Aorta (tissue), 5 donors: ENCODE measurements at regions not wholly inside any gene's neighbourhood (a gene's known extent, or its start where the extent isn't known, plus 50 kb on each side); places are given as distances from the start of the nearest gene placed in this dataset.

Source experiments
- ATAC-seq: fragments of 200-7000 bp; cut with Tn5 transposase; one replicate; pipeline ENCODE4 v1.9.1; 2022; ENCODE audit warnings: moderate library complexity; ENCODE audit not compliant: low FRiP score
- DNase-seq, 2 donors: peaks; one replicate each; pipeline ENCODE4 v3.0.0-alpha.2; 2020
- H3K27ac ChIP-seq, 2 donors: one replicate each; pipeline ENCODE4 v1.5.1; 2013; ENCODE audit warnings: low read length in 2 of 2, mild to moderate bottlenecking in 2 of 2, moderate library complexity in 2 of 2, control low read depth in 1 of 2, inconsistent platforms in 1 of 2, low read depth in 1 of 2
- H3K27me3 ChIP-seq, 2 donors: one replicate each; pipeline ENCODE4 v1.6.1; 2013; ENCODE audit warnings: control low read depth in 1 of 2, low read length in 1 of 2, mild to moderate bottlenecking in 1 of 2, moderate library complexity in 1 of 2; ENCODE audit not compliant: insufficient read depth in 2 of 2, control insufficient read depth in 1 of 2
- H3K36me3 ChIP-seq, 2 donors: one replicate each; pipeline ENCODE4 v1.6.1; 2013; ENCODE audit warnings: control low read depth in 1 of 2, low read length in 1 of 2, mild to moderate bottlenecking in 1 of 2; ENCODE audit not compliant: insufficient read depth in 2 of 2, control insufficient read depth in 1 of 2
- H3K4me1 ChIP-seq, 2 donors: one replicate each; pipeline ENCODE4 v1.6.1; 2013; ENCODE audit warnings: low read length in 2 of 2, control low read depth in 1 of 2, mild to moderate bottlenecking in 1 of 2, moderate library complexity in 1 of 2; ENCODE audit not compliant: insufficient read depth in 2 of 2, control insufficient read depth in 1 of 2
- H3K4me3 ChIP-seq, 2 donors: one replicate each; pipeline ENCODE4 v1.5.1; 2013; ENCODE audit warnings: low read length in 2 of 2, control low read depth in 1 of 2, mild to moderate bottlenecking in 1 of 2
- H3K9me3 ChIP-seq: one replicate; pipeline ENCODE4 v1.6.1; 2013; ENCODE audit warnings: mild to moderate bottlenecking, low read length; ENCODE audit not compliant: control insufficient read depth
- WGBS, 2 donors: extraction: QIAGEN DNeasy Blood & Tissue Kit; methylation state at CpG; one replicate each; pipeline ENCODE4 v1.1.7; 2013; 5-methylcytosine and 5-hydroxymethylcytosine counted together
- intact Hi-C, 2 donors: fragments of 100-400 bp; cut with DNase I; formaldehyde crosslinking; loops; one replicate each; pipeline versions ENCODE4 v1.14.2 to v1.15.0; 2022
- donor health status: healthy with polysubstance abuse.
- donor health status: Bipolar disorder and iron deficiency.
- donor health status: DM: no; HTN: no; CAD: no.
- donor health status: DM: no; HTN: no; CAD: no.
- donor health status: DM: yes; HTN: yes; CAD: no.

- Histone ChIP-seq H3K4me3 (no peak overlapping the region), H3K9me3 (peaks cover 2% of the 10 kb centered on the region), H3K27ac (no peak overlapping the region), H3K36me3 (no peaks in the 10 kb centered on the region), H3K27me3 (no peaks in the 10 kb centered on the region), H3K4me1 (no peaks in the 10 kb centered on the region)
- ATAC-seq (no peak), DNase-seq (no peak)
- 63 to 75% methylated on average over 2 of the region's 2 CpGs for WGBS, 2 donors
- intact Hi-C loops = no loop called here
Measured at GRCh38 chr5:174221436-174221835, 175.9 kb downstream of the NSG2 start.

- WGBS, 2 donors = 82 to 87% methylated on average over 4 of the region's 4 CpGs
- no peak overlapping the region for H3K4me3 ChIP-seq
- DNase-seq = no peak
Measured at GRCh38 chr5:174221946-174222345, 176.4 kb downstream of the NSG2 start.

GRCh38 chr5:174222891-174223290 is 177.4 kb downstream of the NSG2 start:
- Histone ChIP-seq H3K4me3 (no peak overlapping the region), H3K27ac (no peak overlapping the region), H3K9me3 (no peaks in the 10 kb centered on the region), H3K4me1 (no peaks in the 10 kb centered on the region), H3K27me3 (no peaks in the 10 kb centered on the region), H3K36me3 (no peaks in the 10 kb centered on the region)
- no peak for DNase-seq
- 91% methylated on average over 5 of the region's 5 CpGs for WGBS, 2 donors
- ATAC-seq = no peak
- intact Hi-C loops = no loop called here

More at GRCh38 chr5:174221946-174222345, 176.4 kb downstream of the NSG2 start:
- Histone ChIP-seq H3K4me1 (no peaks in the 10 kb centered on the region), H3K27me3 (no peaks in the 10 kb centered on the region), H3K9me3 (peaks cover 2% of the 10 kb centered on the region), H3K36me3 (no peaks in the 10 kb centered on the region), H3K27ac (no peak overlapping the region)
- ATAC-seq = no peak
- intact Hi-C loops = no loop called here

- Histone ChIP-seq H3K4me3 (no peak overlapping the region), H3K36me3 (no peaks in the 10 kb centered on the region), H3K4me1 (no peaks in the 10 kb centered on the region), H3K27ac (no peak overlapping the region), H3K9me3 (no peaks in the 10 kb centered on the region), H3K27me3 (no peaks in the 10 kb centered on the region)
- no peak for DNase-seq
- intact Hi-C loops = no loop called here
- 82 to 89% methylated on average over 12 of the region's 12 CpGs for WGBS, 2 donors
- no peak for ATAC-seq
Measured at GRCh38 chr5:174223355-174223754, 177.8 kb downstream of the NSG2 start.

GRCh38 chr5:174229068-174229467 is 183.6 kb downstream of the NSG2 start:
- no peak for DNase-seq
- Histone ChIP-seq H3K4me1 (no peaks in the 10 kb centered on the region), H3K9me3 (no peaks in the 10 kb centered on the region), H3K36me3 (no peaks in the 10 kb centered on the region), H3K27ac (no peak overlapping the region), H3K27me3 (no peaks in the 10 kb centered on the region), H3K4me3 (no peak overlapping the region)
- ATAC-seq = no peak
- WGBS, 2 donors = 93 to 94% methylated on average over 1 of the region's 1 CpG
- intact Hi-C loops = no loop called here

GRCh38 chr5:174229514-174230370 is 184.2 kb downstream of the NSG2 start:
- no peak for ATAC-seq
- no peaks in the 10 kb centered on the region for H3K36me3 ChIP-seq
- H3K27me3 ChIP-seq = no peaks in the 10 kb centered on the region
- H3K4me3 ChIP-seq = no peak overlapping the region
- intact Hi-C loops = no loop called here
- WGBS, 2 donors = 48 to 51% methylated on average over 3 of the region's 3 CpGs
- no peak for DNase-seq
- no peak overlapping the region for H3K27ac ChIP-seq
- H3K9me3 ChIP-seq = no peaks in the 10 kb centered on the region
- no peaks in the 10 kb centered on the region for H3K4me1 ChIP-seq

GRCh38 chr5:174231956-174232487 is 186.5 kb downstream of the NSG2 start:
- no peaks in the 10 kb centered on the region for H3K9me3 ChIP-seq
- H3K36me3 ChIP-seq = no peaks in the 10 kb centered on the region
- ATAC-seq = no peak
- DNase-seq = no peak
- no peak overlapping the region for H3K27ac ChIP-seq
- intact Hi-C loops = no loop called here
- no peak overlapping the region for H3K4me3 ChIP-seq
- 2% methylated on average over 7 of the region's 7 CpGs for WGBS, 2 donors
- H3K4me1 ChIP-seq = no peaks in the 10 kb centered on the region
- no peaks in the 10 kb centered on the region for H3K27me3 ChIP-seq

GRCh38 chr5:174234388-174234787 is 188.9 kb downstream of the NSG2 start:
- H3K27ac ChIP-seq = no peak overlapping the region
- no peak for ATAC-seq
- H3K9me3 ChIP-seq = peaks cover 1% of the 10 kb centered on the region
- no peaks in the 10 kb centered on the region for H3K27me3 ChIP-seq
- DNase-seq = no peak
- H3K4me3 ChIP-seq = no peak overlapping the region
- no peaks in the 10 kb centered on the region for H3K4me1 ChIP-seq
- intact Hi-C loops = no loop called here
- H3K36me3 ChIP-seq = no peaks in the 10 kb centered on the region
- WGBS, 2 donors = 93 to 94% methylated on average over 8 of the region's 8 CpGs
